KMS-11 (cell line): ENCODE measurements at regions not wholly inside any gene's neighbourhood (a gene's known extent, or its start where the extent isn't known, plus 50 kb on each side); places are given as distances from the start of the nearest gene placed in this dataset.

Experiments
- H2AFZ ChIP-seq: fragments of 200-600 bp; sonication (generic); 2 replicates; pipeline ENCODE4 v1.6.1; 2016; ENCODE audit warnings: antibody characterized with exemption, mixed run types, low read depth
- H3K27ac ChIP-seq: fragments of 200-600 bp; sonication (generic); 2 replicates; pipeline ENCODE4 v1.6.1; 2016; ENCODE audit warnings: mild to moderate bottlenecking, mixed run types
- H3K27me3 ChIP-seq: fragments of 200-600 bp; sonication (generic); 2 replicates; pipeline ENCODE4 v1.6.1; 2017; ENCODE audit warnings: mild to moderate bottlenecking, low read depth, mixed run types, moderate library complexity; ENCODE audit not compliant: insufficient read depth
- H3K36me3 ChIP-seq: fragments of 200-600 bp; sonication (generic); 2 replicates; pipeline ENCODE4 v1.6.1; 2017; ENCODE audit warnings: mild to moderate bottlenecking, mixed run types; ENCODE audit not compliant: insufficient read depth
- H3K4me1 ChIP-seq: fragments of 200-600 bp; sonication (generic); 2 replicates; pipeline ENCODE4 v1.6.1; 2016; ENCODE audit warnings: mild to moderate bottlenecking, low read depth, mixed run types; ENCODE audit not compliant: poor library complexity, severe bottlenecking
- H3K4me2 ChIP-seq: fragments of 200-600 bp; sonication (generic); 2 replicates; pipeline ENCODE4 v1.7.0; 2016; ENCODE audit warnings: mild to moderate bottlenecking, mixed run types
- H3K4me3 ChIP-seq: fragments of 200-600 bp; sonication (generic); IDR thresholded peaks from 2 replicates; pipeline ENCODE4 v1.6.1; 2017; ENCODE audit warnings: low read depth, low read length, mixed read lengths; ENCODE audit not compliant: insufficient read depth
- H3K79me2 ChIP-seq: fragments of 200-600 bp; sonication (generic); 2 replicates; pipeline ENCODE4 v1.6.1; 2016; ENCODE audit warnings: low read depth, mixed run types; ENCODE audit not compliant: insufficient read depth
- H3K9ac ChIP-seq: fragments of 200-600 bp; sonication (generic); 2 replicates; pipeline ENCODE4 v1.6.1; 2016; ENCODE audit warnings: mild to moderate bottlenecking, mixed run types
- H4K20me1 ChIP-seq: fragments of 200-600 bp; sonication (generic); 2 replicates; pipeline ENCODE4 v1.6.1; 2016; ENCODE audit warnings: mild to moderate bottlenecking, mixed run types; ENCODE audit not compliant: insufficient read depth
- CTCF ChIP-seq: fragments of 200-600 bp; sonication (generic); conservative IDR thresholded peaks from 2 replicates; pipeline ENCODE4 v1.6.1; 2017; ENCODE audit warnings: low read depth, mild to moderate bottlenecking, antibody characterized with exemption, low read length, moderate library complexity, mixed read lengths

- H4K20me1 ChIP-seq, result no peaks in the 10 kb centered on the region
- no peak for TF ChIP-seq CTCF
- no peak overlapping the region for H2AFZ ChIP-seq
Observed at GRCh38 chr12:22971247-22971646, 346.3 kb downstream of the ETNK1 start.

GRCh38 chr12:22971701-22972191 lies 346.8 kb downstream of the ETNK1 start:
- no peaks in the 10 kb centered on the region for H3K79me2 ChIP-seq
- H4K20me1 ChIP-seq, result no peaks in the 10 kb centered on the region
- H3K9ac ChIP-seq, result no peak overlapping the region
- H3K4me1 ChIP-seq, result no peaks in the 10 kb centered on the region
- H3K4me2 ChIP-seq, result no peak overlapping the region
- H3K27me3 ChIP-seq, result no peaks in the 10 kb centered on the region
- no peak overlapping the region for H3K27ac ChIP-seq
- no peak for TF ChIP-seq CTCF
- H3K36me3 ChIP-seq, result no peaks in the 10 kb centered on the region
- no peak overlapping the region for H2AFZ ChIP-seq
- H3K4me3 ChIP-seq, result no peak overlapping the region

More at GRCh38 chr12:22971247-22971646, 346.3 kb downstream of the ETNK1 start:
- H3K27ac ChIP-seq, result no peak overlapping the region
- no peaks in the 10 kb centered on the region for H3K4me1 ChIP-seq
- no peak overlapping the region for H3K4me2 ChIP-seq
- H3K27me3 ChIP-seq, result no peaks in the 10 kb centered on the region
- H3K4me3 ChIP-seq, result no peak overlapping the region
- no peaks in the 10 kb centered on the region for H3K79me2 ChIP-seq
- H3K9ac ChIP-seq, result no peak overlapping the region
- H3K36me3 ChIP-seq, result no peaks in the 10 kb centered on the region

GRCh38 chr12:22974865-22975264 lies 349.9 kb downstream of the ETNK1 start:
- Histone ChIP-seq H3K36me3 (no peaks in the 10 kb centered on the region), H2AFZ (no peak overlapping the region), H3K4me3 (no peak overlapping the region), H3K4me1 (no peaks in the 10 kb centered on the region), H3K9ac (no peak overlapping the region), H3K27ac (no peak overlapping the region), H3K79me2 (no peaks in the 10 kb centered on the region), H4K20me1 (no peaks in the 10 kb centered on the region), H3K4me2 (no peak overlapping the region), H3K27me3 (no peaks in the 10 kb centered on the region)
- no peak for TF ChIP-seq CTCF

GRCh38 chr12:22978962-22979361 lies 354.0 kb downstream of the ETNK1 start:
- H3K36me3 ChIP-seq, result no peaks in the 10 kb centered on the region
- no peak overlapping the region for H3K4me3 ChIP-seq
- H3K4me1 ChIP-seq, result no peaks in the 10 kb centered on the region
- TF ChIP-seq CTCF, result no peak
- H3K27ac ChIP-seq, result no peak overlapping the region
- no peak overlapping the region for H2AFZ ChIP-seq
- H3K79me2 ChIP-seq, result no peaks in the 10 kb centered on the region
- no peaks in the 10 kb centered on the region for H4K20me1 ChIP-seq
- H3K4me2 ChIP-seq, result no peak overlapping the region
- no peak overlapping the region for H3K9ac ChIP-seq
- no peaks in the 10 kb centered on the region for H3K27me3 ChIP-seq
